ENCODE measurements at regions not wholly inside any gene's neighbourhood (a gene's known extent, or its start where the extent isn't known, plus 50 kb on each side); places are given as distances from the start of the nearest gene placed in this dataset.

DNA sequence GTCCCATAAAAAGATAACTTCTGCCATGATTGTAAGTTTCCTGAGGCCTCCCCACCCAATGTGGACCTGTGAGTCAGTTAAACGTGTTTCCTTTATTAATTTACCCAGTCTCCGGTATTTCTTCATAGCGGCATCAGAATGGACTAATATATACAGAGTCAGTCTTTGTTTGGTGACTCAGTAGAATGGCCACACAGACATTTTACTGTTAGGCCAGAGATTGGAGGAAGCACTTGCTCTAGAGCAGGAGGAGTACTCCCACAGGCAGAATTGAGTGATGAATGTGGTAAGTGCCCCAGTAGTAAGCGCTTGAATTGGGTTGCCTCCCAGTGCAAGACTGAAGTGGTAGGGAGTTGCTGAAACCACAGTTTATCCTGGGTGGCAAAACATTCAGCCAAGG lies 149.5 kb upstream of the SMIM30 start:
- TF ChIP-seq ZNF70 (CRISPR knock-in tag; IDR thresholded peaks at IDR 0.05) (no peak), ZFP30 (CRISPR knock-in tag; IDR thresholded peaks at IDR 0.05) (no peak)
